GM12878 (cell line): ENCODE measurements at regions not wholly inside any gene's neighbourhood (a gene's known extent, or its start where the extent isn't known, plus 50 kb on each side); places are given as distances from the start of the nearest gene placed in this dataset.

Experiments used
- ATAC-seq: fragments of 200-7000 bp; cut with Tn5 transposase; 3 replicates; pipeline ENCODE4 v1.9.1; 2020; ENCODE audit warnings: mild to moderate bottlenecking, moderate library complexity
- BruUV-seq: library from RNA; stranded (reverse); fragments of 400-500 nt; replicated peaks from 2 replicates; lab custom pipeline; 2021; lab: Mats Ljungman, UMichigan
- CTCF ChIA-PET: fragments of 300-600 bp; sonication (Branson Sonifier 250); formaldehyde crosslinking; extraction: SDS; loops from one replicate; lab custom pipeline; 2021; ENCODE audit warnings: inconsistent platforms; lab: Yijun Ruan, JAX
- POLR2A ChIA-PET: fragments of 350-600 bp; formaldehyde crosslinking; extraction: SDS; loops from one replicate; lab custom pipeline; 2021; ENCODE audit warnings: inconsistent platforms; lab: Charles Lee
- RAD21 ChIA-PET: fragments of 300-600 bp; sonication (Branson Sonifier 250); formaldehyde crosslinking; loops from one replicate; lab custom pipeline; 2023; ENCODE audit warnings: antibody characterized with exemption; ENCODE audit not compliant: unreplicated experiment; lab: Charles Lee
- SMC1A ChIA-PET: fragments of 300-600 bp; sonication (Branson Sonifier 250); formaldehyde crosslinking; loops from one replicate; lab custom pipeline; 2023; ENCODE audit not compliant: unreplicated experiment, uncharacterized antibody; lab: Charles Lee
- DNase-seq: peaks from one replicate; pipeline ENCODE4 v3.0.0-alpha.2; 2011; ENCODE audit warnings: low read depth, low spot score
- FAIRE-seq: peaks from 3 replicates; lab custom pipeline; 2011; peaks lifted over from hg19 to GRCh38; lab: Jason Lieb, UNC
- H2AFZ ChIP-seq: 2 replicates; pipeline ENCODE4 v1.6.0; 2011; ENCODE audit warnings: low read depth, low read length, control low read depth; ENCODE audit not compliant: control insufficient read depth
- H3K27ac ChIP-seq: 2 replicates; pipeline ENCODE4 v1.5.1; 2011; ENCODE audit warnings: control low read depth; ENCODE audit not compliant: control insufficient read depth, insufficient read depth
- H3K27me3 ChIP-seq, 2 experiments: replicated peaks in 1 of 2; 2 replicates each; pipeline versions ENCODE4 v1.6.0 to v1.6.1; 2011; ENCODE audit warnings: low read length in 1 of 2; ENCODE audit not compliant: control insufficient read depth in 2 of 2, insufficient read depth in 2 of 2
- H3K36me3 ChIP-seq, 2 experiments: 2 replicates each; pipeline ENCODE4 v1.5.1; 2011; ENCODE audit warnings: low read length in 1 of 2; ENCODE audit not compliant: control insufficient read depth in 2 of 2, insufficient read depth in 2 of 2
- H3K4me1 ChIP-seq: 2 replicates; pipeline ENCODE4 v1.6.1; 2011; ENCODE audit warnings: mild to moderate bottlenecking, low read length, moderate library complexity, mixed read lengths; ENCODE audit not compliant: control insufficient read depth, insufficient read depth
- H3K4me2 ChIP-seq: 2 replicates; pipeline ENCODE4 v1.6.0; 2011; ENCODE audit warnings: control low read depth; ENCODE audit not compliant: control insufficient read depth, insufficient read depth
- H3K4me3 ChIP-seq: fragments of 200-600 bp; sonication (generic); 2 replicates; pipeline ENCODE4 v1.5.1; 2016
- H3K79me2 ChIP-seq: 2 replicates; pipeline ENCODE4 v1.6.0; 2011; ENCODE audit warnings: low read length; ENCODE audit not compliant: control insufficient read depth, insufficient read depth
- H3K9ac ChIP-seq: 2 replicates; pipeline ENCODE4 v1.8.0; 2011; ENCODE audit warnings: low read length, control low read depth, mixed read lengths; ENCODE audit not compliant: control insufficient read depth, insufficient read depth
- H3K9me3 ChIP-seq: replicated peaks from 3 replicates; pipeline ENCODE4 v1.5.1; 2011; ENCODE audit warnings: mild to moderate bottlenecking, low read length; ENCODE audit not compliant: control insufficient read depth, insufficient read depth
- H4K20me1 ChIP-seq: 2 replicates; pipeline ENCODE4 v1.6.0; 2011; ENCODE audit not compliant: control insufficient read depth, insufficient read depth
- CBX5 ChIP-seq: sonication (generic); IDR thresholded peaks from 2 replicates; pipeline ENCODE4 v1.6.1; 2016; ENCODE audit warnings: low read depth, moderate library complexity, mild to moderate bottlenecking, inconsistent platforms
- RUNX3 ChIP-seq: IDR thresholded peaks from 2 replicates; pipeline ENCODE4 v1.6.1; 2012; ENCODE audit warnings: low read length, inconsistent platforms
- WGBS: methylation state at CpG from one replicate; pipeline ENCODE4 v1.1.6; 2016; ENCODE audit warnings: low lambda C conversion rate; ENCODE audit not compliant: insufficient replicate concordance, insufficient coverage; ENCODE audit errors: missing lambda C conversion rate; 5-methylcytosine and 5-hydroxymethylcytosine counted together
- in situ Hi-C: fragments of 300-500 bp; cut with MboI; formaldehyde crosslinking; loops from 9 replicates; pipeline ENCODE4 v1.14.3; 2018; ENCODE audit warnings: mixed read lengths
- intact Hi-C: fragments of 100-400 bp; cut with micrococcal nuclease; formaldehyde crosslinking; loops from one replicate; pipeline ENCODE4 v1.14.2; 2022; ENCODE audit not compliant: unreplicated experiment
- TF ChIP-seq, protein P1 (sequence below): fragments of 450-650 bp; IDR thresholded peaks from 2 replicates; pipeline ENCODE4 v1.6.1; 2017; ENCODE audit warnings: mild to moderate bottlenecking, low read depth, inconsistent platforms; ENCODE audit not compliant: poor library complexity, severe bottlenecking

DNA sequence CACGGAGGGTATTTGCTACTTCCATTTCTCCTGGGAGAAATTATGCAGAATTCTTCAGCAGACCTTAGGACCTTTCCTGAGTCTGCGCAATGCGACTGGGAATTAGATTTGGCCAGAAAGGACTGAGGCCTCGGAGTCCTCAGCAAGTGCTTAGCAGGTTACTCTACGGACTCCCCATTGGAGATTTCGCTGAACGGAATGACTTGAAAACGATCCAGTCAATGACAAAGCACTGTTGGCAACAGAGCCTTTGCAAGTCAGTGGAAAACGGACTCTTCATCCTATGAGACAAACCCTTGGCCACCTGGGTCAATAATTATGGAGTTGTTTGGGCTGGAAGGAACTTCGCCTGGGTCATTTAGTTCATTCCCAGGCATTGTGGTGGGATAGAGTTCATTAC, 107.4 kb downstream of the FAM204A start (continued):
- TF ChIP-seq, protein P1, sequence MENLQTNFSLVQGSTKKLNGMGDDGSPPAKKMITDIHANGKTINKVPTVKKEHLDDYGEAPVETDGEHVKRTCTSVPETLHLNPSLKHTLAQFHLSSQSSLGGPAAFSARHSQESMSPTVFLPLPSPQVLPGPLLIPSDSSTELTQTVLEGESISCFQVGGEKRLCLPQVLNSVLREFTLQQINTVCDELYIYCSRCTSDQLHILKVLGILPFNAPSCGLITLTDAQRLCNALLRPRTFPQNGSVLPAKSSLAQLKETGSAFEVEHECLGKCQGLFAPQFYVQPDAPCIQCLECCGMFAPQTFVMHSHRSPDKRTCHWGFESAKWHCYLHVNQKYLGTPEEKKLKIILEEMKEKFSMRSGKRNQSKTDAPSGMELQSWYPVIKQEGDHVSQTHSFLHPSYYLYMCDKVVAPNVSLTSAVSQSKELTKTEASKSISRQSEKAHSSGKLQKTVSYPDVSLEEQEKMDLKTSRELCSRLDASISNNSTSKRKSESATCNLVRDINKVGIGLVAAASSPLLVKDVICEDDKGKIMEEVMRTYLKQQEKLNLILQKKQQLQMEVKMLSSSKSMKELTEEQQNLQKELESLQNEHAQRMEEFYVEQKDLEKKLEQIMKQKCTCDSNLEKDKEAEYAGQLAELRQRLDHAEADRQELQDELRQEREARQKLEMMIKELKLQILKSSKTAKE, result no peak

DNA sequence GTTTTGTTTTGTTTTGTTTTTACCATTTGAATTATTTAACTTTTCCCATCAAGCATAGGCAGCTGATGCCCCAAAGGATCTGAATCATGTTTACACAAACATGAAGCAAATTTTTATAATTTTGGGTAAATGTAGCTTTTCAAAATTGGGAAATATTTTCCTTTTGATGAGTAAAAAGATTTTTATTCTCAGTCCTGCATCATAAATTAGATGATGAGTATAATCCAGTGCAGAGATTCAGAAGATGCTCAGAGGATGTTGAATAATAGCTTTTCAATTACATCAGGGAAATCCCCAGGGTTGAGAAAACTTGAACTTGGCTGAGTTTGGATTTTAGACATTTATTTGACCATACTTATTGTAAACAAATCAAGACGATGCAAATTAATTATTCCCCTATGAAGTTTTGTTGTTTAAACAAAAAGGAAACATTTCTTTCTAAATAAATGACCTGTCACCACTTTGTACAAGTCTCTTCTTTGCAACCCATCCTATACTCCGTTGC, 121.7 kb downstream of the FAM204A start:
- 0% methylated on average over 2 of the region's 2 CpGs for WGBS
- BruUV-seq, result no TSS peak
- in situ Hi-C loops, result no loop called here
- Histone ChIP-seq H3K27ac (no peak overlapping the region), H2AFZ (no peak overlapping the region), H3K4me3 (no peak overlapping the region), H3K9me3 (no peaks in the 10 kb centered on the region), H3K4me2 (no peak overlapping the region), H3K9ac (no peak overlapping the region), H3K36me3 (no peaks in the 10 kb centered on the region), H3K79me2 (no peaks in the 10 kb centered on the region), H3K27me3 (peaks cover 0 to 2% of the 10 kb centered on the region in 2 experiments; a peak in 1 of 4 replicates), H3K4me1 (no peaks in the 10 kb centered on the region), H4K20me1 (no peaks in the 10 kb centered on the region)
- ChIA-PET POLR2A (no interaction called here), SMC1A (interaction anchor here (0.5 kb wide), 1 partner anchor 992 kb away, joined by 4 read pairs; no protein-coding TSS in a partner anchor), RAD21 (no interaction called here), CTCF (interaction anchor here (1.0 kb wide), 1 partner anchor 10 kb away, joined by 3 read pairs; no protein-coding TSS in a partner anchor)
- ATAC-seq (no peak), FAIRE-seq (no peak), DNase-seq (no peak)
- TF ChIP-seq CBX5 (no peak), RUNX3 (no peak)
- intact Hi-C loops, result no loop called here
